CD4-positive, alpha-beta T cell (primary cell): ENCODE measurements at regions not wholly inside any gene's neighbourhood (a gene's known extent, or its start where the extent isn't known, plus 50 kb on each side); places are given as distances from the start of the nearest gene placed in this dataset.
"Not testable (repeated sequence)": the region's sequence is repeated elsewhere in the genome, so short reads cannot be mapped to it uniquely, and the experiment has no call there.

Source experiments
- ATAC-seq: fragments of 200-7000 bp; cut with Tn5 transposase; one replicate; pipeline ENCODE4 v1.10.0; 2022; ENCODE audit warnings: mild to moderate bottlenecking; ENCODE audit not compliant: poor library complexity
- CTCF ChIA-PET: fragments of 350-600 bp; sonication (Branson Sonifier 250); formaldehyde crosslinking; loops from one replicate; lab custom pipeline; 2021; ENCODE audit warnings: antibody characterized with exemption, inconsistent platforms; lab: Charles Lee
- POLR2A ChIA-PET: fragments of 350-600 bp; sonication (Branson Sonifier 250); formaldehyde crosslinking; loops from one replicate; lab custom pipeline; 2021; ENCODE audit warnings: antibody characterized with exemption, inconsistent platforms; lab: Charles Lee
- DNase-seq, 14 experiments: peaks; one replicate each; pipeline ENCODE4 v3.0.0-alpha.2; 2013 to 2020; ENCODE audit warnings: mixed read lengths in 2 of 14
- H3K27ac ChIP-seq, 2 donors: one replicate each; pipeline versions ENCODE4 v1.5.1 to v1.7.0; 2013; ENCODE audit warnings: low read length in 2 of 2, low read depth in 1 of 2, mild to moderate bottlenecking in 1 of 2
- H3K27me3 ChIP-seq, 2 experiments: 1 replicate in 1 of 2; 2 replicates in 1 of 2; pipeline versions ENCODE4 v1.6.1 to v1.7.0; 2013; ENCODE audit warnings: low read length in 2 of 2, control low read depth in 1 of 2, mild to moderate bottlenecking in 1 of 2, moderate library complexity in 1 of 2; ENCODE audit not compliant: insufficient read depth in 2 of 2, control insufficient read depth in 1 of 2
- H3K36me3 ChIP-seq: one replicate; pipeline ENCODE4 v1.6.1; 2013; ENCODE audit warnings: low read length, control low read depth; ENCODE audit not compliant: insufficient read depth
- H3K4me1 ChIP-seq: one replicate; pipeline ENCODE4 v1.6.1; 2013; ENCODE audit warnings: low read length, control low read depth; ENCODE audit not compliant: insufficient read depth
- H3K4me3 ChIP-seq: one replicate; pipeline ENCODE4 v1.5.1; 2013; ENCODE audit warnings: mild to moderate bottlenecking, low read length, moderate library complexity
- H3K9me3 ChIP-seq, 2 experiments: 1 replicate in 1 of 2; 2 replicates in 1 of 2; pipeline versions ENCODE4 v1.6.1 to v1.7.0; 2013; ENCODE audit warnings: low read length in 2 of 2, mild to moderate bottlenecking in 2 of 2, control low read depth in 1 of 2, moderate library complexity in 1 of 2; ENCODE audit not compliant: control insufficient read depth in 1 of 2, insufficient read depth in 1 of 2
- H3K27ac Mint-ChIP-seq: one replicate; pipeline ENCODE4 v1.8.0; 2020; ENCODE audit warnings: mixed read lengths
- H3K27me3 Mint-ChIP-seq: one replicate; pipeline ENCODE4 v1.8.0; 2021; ENCODE audit warnings: mixed read lengths
- H3K36me3 Mint-ChIP-seq: one replicate; pipeline ENCODE4 v1.8.0; 2021; ENCODE audit warnings: low read depth, mixed read lengths
- H3K4me1 Mint-ChIP-seq: one replicate; pipeline ENCODE4 v1.8.0; 2021; ENCODE audit warnings: low read depth, mixed read lengths
- H3K4me3 Mint-ChIP-seq: one replicate; pipeline ENCODE4 v1.8.0; 2020; ENCODE audit warnings: mild to moderate bottlenecking, mixed read lengths
- H3K9me3 Mint-ChIP-seq: one replicate; pipeline ENCODE4 v1.8.0; 2020; ENCODE audit warnings: mixed read lengths
- CTCF ChIP-seq: fragments of 200-600 bp; IDR thresholded peaks from one replicate; pipeline ENCODE4 v1.8.0; 2022; ENCODE audit warnings: antibody characterized with exemption, mild to moderate bottlenecking
- intact Hi-C, 2 experiments: fragments of 100-400 bp; cut with DNase I in 1 of 2; cut with micrococcal nuclease in 1 of 2; formaldehyde crosslinking; loops; one replicate each; pipeline versions ENCODE4 v1.15.1 to v1.9.0; 2023 to 2025; cut with DNase I, micrococcal nuclease

- Mint-ChIP-seq H3K4me1 (no peaks in the 10 kb centered on the region), H3K27me3 (peaks cover 32% of the 10 kb centered on the region), H3K27ac (no peak overlapping the region), H3K36me3 (no peaks in the 10 kb centered on the region), H3K4me3 (no peak overlapping the region), H3K9me3 (no peaks in the 10 kb centered on the region)
- ATAC-seq: no peak
- TF ChIP-seq CTCF: no peak
- CTCF ChIA-PET: no interaction called here
- no peak overlapping the region for H3K27ac ChIP-seq
- no peak for DNase-seq
- H3K9me3 ChIP-seq: no peaks in the 10 kb centered on the region
- no peaks in the 10 kb centered on the region for H3K4me1 ChIP-seq
- no peaks in the 10 kb centered on the region for H3K36me3 ChIP-seq
- intact Hi-C loops: no loop called here
- POLR2A ChIA-PET: no interaction called here
- no peak overlapping the region for H3K4me3 ChIP-seq
- H3K27me3 ChIP-seq: peaks cover 6 to 13% of the 10 kb centered on the region in 2 experiments
Measured at GRCh38 chr15:34642247-34642646, 58.8 kb upstream of the GOLGA8B start.

GRCh38 chr15:34640661-34641060 lies 57.2 kb upstream of the GOLGA8B start:
- CTCF ChIA-PET: no interaction called here

GRCh38 chr15:34637305-34637704 lies 53.9 kb upstream of the GOLGA8B start:
- Mint-ChIP-seq H3K36me3 (no peaks in the 10 kb centered on the region), H3K27me3 (peaks cover 14% of the 10 kb centered on the region), H3K4me1 (no peaks in the 10 kb centered on the region), H3K4me3 (no peak overlapping the region), H3K9me3 (no peaks in the 10 kb centered on the region), H3K27ac (no peak overlapping the region)
- no peak for TF ChIP-seq CTCF
- H3K4me3 ChIP-seq: no peak overlapping the region
- H3K9me3 ChIP-seq: no peaks in the 10 kb centered on the region
- H3K36me3 ChIP-seq: no peaks in the 10 kb centered on the region
- H3K27me3 ChIP-seq: peaks cover 0 to 5% of the 10 kb centered on the region in 2 experiments
- no peak for DNase-seq
- no peak for ATAC-seq
- ChIA-PET POLR2A (no interaction called here), CTCF (no interaction called here)
- H3K4me1 ChIP-seq: no peaks in the 10 kb centered on the region
- intact Hi-C loops: no loop called here
- no peak overlapping the region for H3K27ac ChIP-seq

More at GRCh38 chr15:34640661-34641060, 57.2 kb upstream of the GOLGA8B start:
- H3K36me3 ChIP-seq: no peaks in the 10 kb centered on the region
- ATAC-seq: no peak
- no peak for DNase-seq
- POLR2A ChIA-PET: no interaction called here
- no peaks in the 10 kb centered on the region for H3K4me1 ChIP-seq
- peaks cover 6 to 13% of the 10 kb centered on the region in 2 experiments for H3K27me3 ChIP-seq
- no peaks in the 10 kb centered on the region for H3K36me3 Mint-ChIP-seq
- H3K27me3 Mint-ChIP-seq: peaks cover 28% of the 10 kb centered on the region
- no peak overlapping the region for H3K4me3 Mint-ChIP-seq
- intact Hi-C loops: no loop called here
- TF ChIP-seq CTCF: no peak
- no peaks in the 10 kb centered on the region for H3K9me3 ChIP-seq
- H3K4me3 ChIP-seq: no peak overlapping the region
- H3K4me1 Mint-ChIP-seq: no peaks in the 10 kb centered on the region
- no peak overlapping the region for H3K27ac ChIP-seq
- no peak overlapping the region for H3K27ac Mint-ChIP-seq
- H3K9me3 Mint-ChIP-seq: no peaks in the 10 kb centered on the region

- CTCF ChIA-PET, H3K4me3 Mint-ChIP-seq, H3K36me3 Mint-ChIP-seq, H3K9me3 ChIP-seq, H3K27me3 ChIP-seq, H3K27ac ChIP-seq, H3K9me3 Mint-ChIP-seq, POLR2A ChIA-PET, H3K4me3 ChIP-seq, intact Hi-C loops, ATAC-seq, H3K36me3 ChIP-seq, DNase-seq, H3K4me1 Mint-ChIP-seq, H3K4me1 ChIP-seq, H3K27ac Mint-ChIP-seq: not testable (repeated sequence)
- peaks cover 23% of the 10 kb centered on the region for H3K27me3 Mint-ChIP-seq
Measured at GRCh38 chr15:34633602-34634001, 50.2 kb upstream of the GOLGA8B start.
